ENCODE measurements at regions not wholly inside any gene's neighbourhood (a gene's known extent, or its start where the extent isn't known, plus 50 kb on each side); places are given as distances from the start of the nearest gene placed in this dataset.

DNA sequence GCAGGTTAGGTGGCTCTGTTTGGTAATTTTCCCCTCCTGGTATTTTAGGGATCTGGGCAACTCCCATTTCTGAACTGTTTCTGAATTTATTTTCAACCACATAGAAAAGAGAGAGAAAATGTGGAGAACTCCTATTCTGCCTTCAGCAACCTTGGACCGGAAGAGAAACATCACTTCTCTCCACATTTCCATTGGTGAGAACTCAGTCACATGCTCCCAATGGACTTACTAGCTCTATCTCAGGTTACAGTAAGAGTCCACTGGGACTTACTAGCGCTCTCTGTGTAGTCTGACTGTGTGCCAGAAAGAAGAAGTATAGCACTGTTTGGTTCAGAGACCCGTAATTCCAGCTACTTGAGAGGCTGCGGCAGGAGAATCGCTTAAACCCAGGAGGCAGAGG, 383.2 kb downstream of the DUSP6 start:
- TF ChIP-seq MAX (IDR thresholded peaks at IDR 0.05) (no peak), CHD2 (IDR thresholded peaks at IDR 0.05; ENCODE audit: low read length, partially characterized antibody) (no peak), POLR2A (IDR thresholded peaks at IDR 0.05; ENCODE audit: low read length) (no peak), HDAC2 (IDR thresholded peaks at IDR 0.05) (no peak), HOXA7 (CRISPR knock-in tag; IDR thresholded peaks at IDR 0.05) (no peak), EHMT2 (IDR thresholded peaks at IDR 0.05; ENCODE audit: low read depth) (no peak), MYC (IDR thresholded peaks at IDR 0.05; ENCODE audit: borderline replicate concordance, low read length) (no peak), ZFP36 (IDR thresholded peaks at IDR 0.05; ENCODE audit: borderline replicate concordance, partially characterized antibody) (no peak), BCL3 (IDR thresholded peaks at IDR 0.05) (no peak)
- TF ChIP-seq, protein P1, sequence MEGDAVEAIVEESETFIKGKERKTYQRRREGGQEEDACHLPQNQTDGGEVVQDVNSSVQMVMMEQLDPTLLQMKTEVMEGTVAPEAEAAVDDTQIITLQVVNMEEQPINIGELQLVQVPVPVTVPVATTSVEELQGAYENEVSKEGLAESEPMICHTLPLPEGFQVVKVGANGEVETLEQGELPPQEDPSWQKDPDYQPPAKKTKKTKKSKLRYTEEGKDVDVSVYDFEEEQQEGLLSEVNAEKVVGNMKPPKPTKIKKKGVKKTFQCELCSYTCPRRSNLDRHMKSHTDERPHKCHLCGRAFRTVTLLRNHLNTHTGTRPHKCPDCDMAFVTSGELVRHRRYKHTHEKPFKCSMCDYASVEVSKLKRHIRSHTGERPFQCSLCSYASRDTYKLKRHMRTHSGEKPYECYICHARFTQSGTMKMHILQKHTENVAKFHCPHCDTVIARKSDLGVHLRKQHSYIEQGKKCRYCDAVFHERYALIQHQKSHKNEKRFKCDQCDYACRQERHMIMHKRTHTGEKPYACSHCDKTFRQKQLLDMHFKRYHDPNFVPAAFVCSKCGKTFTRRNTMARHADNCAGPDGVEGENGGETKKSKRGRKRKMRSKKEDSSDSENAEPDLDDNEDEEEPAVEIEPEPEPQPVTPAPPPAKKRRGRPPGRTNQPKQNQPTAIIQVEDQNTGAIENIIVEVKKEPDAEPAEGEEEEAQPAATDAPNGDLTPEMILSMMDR (IDR thresholded peaks at IDR 0.05): no peak
